Suprapubic skin (tissue), 4 donors: ENCODE measurements at regions not wholly inside any gene's neighbourhood (a gene's known extent, or its start where the extent isn't known, plus 50 kb on each side); places are given as distances from the start of the nearest gene placed in this dataset.

Experiments
- CTCF ChIP-seq, 2 donors: fragments of 200-600 bp in 1 of 2; fragments of 450-650 bp in 1 of 2; sonication (generic) in 1 of 2; IDR thresholded peaks; one replicate each; pipeline ENCODE4 v1.5.1; 2016 to 2019; ENCODE audit warnings: antibody characterized with exemption in 2 of 2, mild to moderate bottlenecking in 1 of 2, moderate library complexity in 1 of 2
- EP300 ChIP-seq: sonication (generic); formaldehyde crosslinking; IDR thresholded peaks from one replicate; pipeline ENCODE4 v1.6.1; 2017; ENCODE audit warnings: antibody characterized with exemption
- POLR2A ChIP-seq, 2 donors: fragments of 450-650 bp; IDR thresholded peaks; one replicate each; pipeline ENCODE4 v1.6.1; 2017; ENCODE audit warnings: antibody characterized with exemption in 2 of 2, mild to moderate bottlenecking in 2 of 2, moderate library complexity in 2 of 2
- POLR2AphosphoS5 ChIP-seq, 3 donors: sonication (generic); formaldehyde crosslinking; IDR thresholded peaks; one replicate each; pipeline ENCODE4 v1.6.1; 2017; ENCODE audit warnings: antibody characterized with exemption in 3 of 3

GRCh38 chr5:149432376-149432775, 53.3 kb upstream of the IL17B start:
- no peak for TF ChIP-seq POLR2AphosphoS5 (IDR thresholded peaks at IDR 0.05)
- TF ChIP-seq CTCF (IDR thresholded peaks at IDR 0.05) = no peak
- TF ChIP-seq EP300 = no peak
- no peak for TF ChIP-seq POLR2A (IDR thresholded peaks at IDR 0.05)
